ENCODE measurements at regions not wholly inside any gene's neighbourhood (a gene's known extent, or its start where the extent isn't known, plus 50 kb on each side); places are given as distances from the start of the nearest gene placed in this dataset.
A peak's percentile ranks its signal among the peaks of the same experiment; 100 is the strongest.

DNA sequence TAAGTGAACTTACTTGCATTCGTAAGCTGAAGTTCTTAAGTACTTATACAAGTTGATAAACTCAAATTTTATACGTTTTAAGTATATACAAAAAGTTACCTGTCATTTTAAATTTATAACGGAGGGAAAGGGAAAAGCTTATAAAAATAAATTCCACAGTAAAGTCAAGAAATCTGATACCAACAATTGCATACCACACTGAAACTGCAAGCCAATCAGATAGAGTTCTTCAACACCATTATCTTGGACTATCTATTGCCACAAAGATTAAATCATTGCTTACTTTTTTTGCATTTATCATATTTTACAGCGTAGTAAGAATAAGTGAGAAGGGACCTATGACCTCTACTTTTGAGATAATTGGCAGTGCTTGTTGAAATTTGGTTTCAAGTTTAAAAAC is 386.7 kb downstream of the TFAP2A start:
- DNase-seq, result no peak

DNA sequence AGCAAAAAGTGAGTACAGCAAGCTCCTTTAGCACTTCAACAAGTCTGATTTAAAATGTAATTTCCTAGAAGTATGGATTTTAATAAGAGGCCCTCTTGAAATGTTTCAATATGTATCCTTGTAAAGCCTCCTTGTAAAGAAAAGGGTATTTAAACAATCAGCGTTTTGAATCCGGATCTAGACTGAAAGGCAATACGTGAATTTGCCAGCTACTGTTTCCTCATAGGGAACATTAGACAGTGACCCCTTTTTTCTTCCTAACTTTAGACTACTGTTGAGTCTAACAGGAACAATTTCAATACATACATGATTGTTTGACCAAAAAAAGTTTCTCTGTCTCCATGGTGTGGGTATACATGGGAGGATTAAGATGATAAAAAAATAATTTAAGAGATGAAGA is 395.0 kb downstream of the TFAP2A start:
- no peak for DNase-seq

DNA sequence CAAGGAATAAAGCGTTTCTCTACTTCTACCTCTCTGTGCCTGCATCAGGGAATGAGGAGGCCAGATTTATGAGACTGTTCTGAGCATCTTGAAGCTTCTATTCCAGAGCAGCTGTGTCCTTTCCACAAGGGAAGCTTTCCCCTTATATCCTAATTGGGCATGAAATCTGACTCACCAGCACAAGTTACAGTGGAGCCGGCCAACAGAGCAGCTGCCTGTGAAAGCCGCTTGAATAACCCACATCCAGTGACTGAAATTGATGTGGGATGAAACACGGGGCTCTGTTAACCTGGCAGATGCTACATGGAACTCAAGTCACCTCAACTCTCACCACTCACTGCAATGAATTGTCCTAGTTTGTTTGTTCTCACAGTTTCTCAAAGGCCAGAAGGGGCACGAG is 400.3 kb downstream of the TFAP2A start:
- peak in 1 of 2 experiments; percentile 23 for DNase-seq

DNA sequence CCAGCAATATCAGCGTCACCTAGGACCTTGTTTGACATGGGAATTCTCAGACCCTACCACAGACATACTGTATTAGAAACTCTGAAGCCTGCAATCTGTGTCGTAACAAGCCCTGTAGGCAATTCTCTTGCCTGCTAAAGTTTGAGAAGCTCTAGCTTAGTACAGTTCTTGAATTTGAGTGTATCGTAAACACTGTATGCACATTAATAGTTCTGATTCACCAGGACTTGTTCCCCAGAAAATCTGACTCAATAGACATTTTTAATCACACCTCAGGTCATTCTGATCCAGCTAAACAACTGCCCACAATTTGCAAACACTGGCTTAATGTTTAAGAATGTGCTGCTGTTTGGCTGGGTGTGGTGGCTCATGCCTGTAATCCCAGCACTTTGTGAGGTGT is 414.3 kb downstream of the TFAP2A start:
- DNase-seq, result no peak

DNA sequence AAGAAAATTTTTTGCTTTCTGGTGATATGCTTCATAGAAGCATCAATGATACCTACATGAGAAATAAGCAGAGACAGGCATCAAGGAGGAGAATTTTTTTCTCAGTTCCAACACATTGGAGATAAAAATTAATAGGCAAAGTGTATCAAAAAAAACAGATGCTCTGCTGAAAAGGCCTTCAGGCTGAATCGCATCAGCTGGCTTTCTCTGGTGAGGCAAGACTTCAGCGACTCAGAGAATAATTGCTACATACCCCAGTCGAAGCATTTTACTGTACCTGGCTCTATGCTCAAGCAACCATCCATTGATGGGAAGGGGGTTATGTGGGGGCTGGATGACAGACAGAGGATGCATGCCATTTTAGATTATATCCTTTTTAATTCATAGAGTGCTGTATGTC is 415.1 kb downstream of the TFAP2A start:
- DNase-seq, result no peak

DNA sequence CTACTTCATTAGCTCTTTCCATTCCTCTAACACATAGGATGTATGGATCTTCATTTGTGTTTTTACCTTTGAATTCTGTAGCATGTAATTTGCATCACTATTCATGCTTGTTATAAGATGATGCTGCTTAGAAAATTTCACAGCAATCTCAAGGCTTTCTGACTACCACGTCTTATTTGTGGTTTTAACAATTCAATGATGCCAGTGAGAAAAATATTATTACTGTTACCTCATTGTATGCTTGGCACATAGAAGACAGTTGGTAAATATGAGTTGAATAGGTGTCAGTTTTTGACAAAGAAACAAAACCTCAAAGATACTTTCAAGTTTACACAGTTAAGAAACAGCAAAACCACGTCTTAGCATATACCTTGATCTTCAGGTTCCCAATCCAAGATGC is 428.6 kb downstream of the TFAP2A start:
- DNase-seq, result no peak

DNA sequence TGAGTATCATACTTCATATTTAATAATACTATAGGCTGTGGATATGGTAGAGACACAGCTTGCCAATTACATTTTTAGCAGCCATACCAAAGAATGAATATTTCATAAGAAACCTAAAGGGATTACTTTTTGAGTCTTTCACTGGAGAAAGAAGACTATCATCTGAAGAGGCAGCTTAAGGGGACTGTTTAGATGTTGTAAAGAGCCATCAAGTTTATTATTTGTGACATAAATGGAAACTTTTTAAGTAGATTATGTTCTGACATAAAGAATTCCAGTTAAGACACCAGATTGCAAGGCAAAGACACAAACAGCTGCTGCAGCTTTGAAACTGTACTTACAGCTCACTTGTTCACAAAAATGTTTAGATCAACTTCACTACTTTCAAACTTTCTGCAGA is 429.4 kb downstream of the TFAP2A start:
- DNase-seq, result no peak

DNA sequence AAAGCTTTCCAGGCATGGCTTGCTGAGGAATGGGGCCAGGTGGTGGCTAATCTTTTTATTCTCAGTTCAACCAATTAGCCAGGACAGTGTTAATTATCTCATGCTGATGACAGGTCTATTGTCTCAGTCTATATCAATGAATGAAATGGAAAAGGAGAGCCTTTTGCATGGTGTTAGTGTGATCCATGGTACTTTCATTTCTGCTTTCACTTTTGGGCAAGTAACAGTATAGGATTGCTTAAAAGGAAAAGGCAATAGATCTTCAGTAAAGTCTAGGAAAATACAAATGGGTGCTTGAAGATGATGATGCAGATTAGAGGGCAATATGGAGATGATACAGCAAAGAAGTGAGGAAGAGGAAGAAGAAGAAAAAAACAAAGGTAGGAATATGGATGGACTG is 430.3 kb downstream of the TFAP2A start:
- DNase-seq, result no peak

DNA sequence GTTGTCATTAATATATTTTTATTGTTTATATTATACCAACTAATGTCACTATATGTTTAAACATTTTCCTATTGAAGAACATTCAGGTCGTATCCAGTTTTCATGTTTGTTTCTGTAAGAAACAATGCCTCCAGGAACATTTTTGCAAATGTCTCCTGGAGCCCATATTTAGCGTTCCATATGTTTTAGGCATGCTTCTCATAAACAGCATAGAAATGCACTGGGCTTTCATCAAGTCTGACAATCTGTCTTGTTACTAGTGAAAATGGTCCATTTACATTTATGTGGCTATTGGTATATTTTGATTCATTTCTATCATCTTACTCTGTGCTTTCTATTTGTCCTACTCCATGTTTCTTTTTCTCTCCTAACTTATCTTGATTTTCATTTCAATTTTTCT is 431.7 kb downstream of the TFAP2A start:
- DNase-seq, result no peak

DNA sequence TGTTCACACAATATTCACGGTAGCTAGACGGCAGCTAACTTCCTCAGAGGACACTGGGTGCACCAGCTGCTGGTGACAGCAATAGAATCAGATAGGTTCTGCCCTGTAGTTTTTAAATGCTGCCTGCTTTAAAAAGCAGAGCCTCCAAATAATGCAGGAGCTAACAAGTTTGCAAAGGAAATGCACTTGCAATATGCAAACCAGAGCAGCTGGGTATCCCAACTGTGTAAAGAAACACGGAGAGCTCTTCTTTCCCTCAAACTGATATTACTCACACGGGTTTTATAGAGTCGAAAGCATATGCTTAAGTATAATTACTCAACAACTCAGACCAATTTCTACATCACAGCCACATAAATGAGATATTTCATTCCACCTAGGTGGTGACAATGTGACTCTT is 432.7 kb downstream of the TFAP2A start:
- no peak for DNase-seq

DNA sequence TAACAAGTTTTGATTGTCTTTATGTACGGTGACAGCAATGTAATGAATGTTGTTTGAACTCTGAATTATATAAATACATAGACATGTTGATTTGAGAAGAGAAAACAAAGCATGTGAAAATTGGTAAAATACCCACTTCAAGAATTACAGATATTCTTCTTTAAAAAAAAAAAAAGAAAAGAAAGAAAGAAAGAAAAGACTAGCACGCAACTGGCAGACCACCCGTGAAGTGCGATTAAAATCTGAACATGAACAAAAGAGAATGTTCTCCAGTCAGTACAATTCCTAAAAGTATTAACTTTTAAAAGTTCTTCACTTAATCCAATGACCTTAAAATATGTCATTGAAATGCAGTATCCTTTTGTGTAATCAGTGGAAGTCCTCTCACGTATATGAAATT is 434.9 kb downstream of the TFAP2A start:
- no peak for DNase-seq

DNA sequence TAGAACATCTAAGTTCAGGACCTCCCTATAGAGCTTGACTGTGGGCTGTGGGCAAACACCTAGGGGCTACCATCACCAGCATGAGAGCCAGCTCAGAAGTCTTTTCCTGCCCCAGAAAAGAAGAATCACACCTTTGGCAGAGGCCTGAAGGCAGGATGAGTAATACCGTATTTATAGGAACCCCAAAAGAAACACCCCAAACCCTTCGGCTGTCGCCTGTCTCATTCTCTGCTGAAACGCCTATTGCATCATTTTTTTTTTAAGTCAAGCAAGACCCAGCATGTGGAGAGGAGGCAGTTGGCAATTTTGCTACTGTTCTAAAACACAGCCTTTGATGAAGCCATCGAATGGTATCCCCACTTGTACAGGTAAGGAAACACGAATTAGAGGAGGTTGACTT is 436.4 kb downstream of the TFAP2A start:
- DNase-seq, result no peak

DNA sequence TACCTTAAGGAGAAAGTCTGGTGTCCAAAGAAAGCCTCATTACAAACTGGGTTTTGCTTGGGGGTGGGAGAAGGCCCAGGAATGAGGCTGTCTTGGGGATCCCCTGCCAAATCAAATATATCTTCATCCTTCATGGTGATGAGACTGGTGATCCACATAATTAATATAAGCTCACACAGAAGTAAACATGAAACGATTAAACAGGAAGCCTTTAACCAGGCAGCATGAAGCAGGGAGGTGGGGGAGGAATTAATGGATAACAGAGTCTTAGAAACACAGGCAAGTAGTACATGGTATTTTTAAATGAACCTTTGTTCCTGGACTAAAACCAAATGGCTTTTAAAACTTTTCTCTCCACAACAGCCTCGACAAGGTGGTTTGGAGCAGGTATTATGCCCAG is 437.5 kb downstream of the TFAP2A start:
- DNase-seq, result no peak

DNA sequence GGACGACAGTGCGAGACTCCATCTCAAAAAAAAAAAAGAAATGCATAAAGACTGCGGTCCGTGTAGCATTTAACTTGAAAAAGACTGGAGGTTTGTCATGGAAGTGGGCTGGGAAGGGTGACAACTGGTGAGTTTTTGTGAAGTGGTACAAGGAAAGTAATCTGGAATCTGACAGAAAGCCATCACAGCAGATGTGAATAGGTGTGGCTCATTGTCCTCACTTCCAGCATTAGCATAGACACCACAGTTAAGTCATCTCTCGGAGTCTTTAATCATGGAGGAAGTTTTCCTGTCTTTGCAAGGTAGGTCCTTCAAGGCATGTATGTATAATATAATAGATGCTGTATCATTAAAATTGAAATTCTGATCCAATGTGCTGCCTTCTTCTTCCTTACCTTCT is 453.2 kb downstream of the TFAP2A start:
- no peak for DNase-seq

DNA sequence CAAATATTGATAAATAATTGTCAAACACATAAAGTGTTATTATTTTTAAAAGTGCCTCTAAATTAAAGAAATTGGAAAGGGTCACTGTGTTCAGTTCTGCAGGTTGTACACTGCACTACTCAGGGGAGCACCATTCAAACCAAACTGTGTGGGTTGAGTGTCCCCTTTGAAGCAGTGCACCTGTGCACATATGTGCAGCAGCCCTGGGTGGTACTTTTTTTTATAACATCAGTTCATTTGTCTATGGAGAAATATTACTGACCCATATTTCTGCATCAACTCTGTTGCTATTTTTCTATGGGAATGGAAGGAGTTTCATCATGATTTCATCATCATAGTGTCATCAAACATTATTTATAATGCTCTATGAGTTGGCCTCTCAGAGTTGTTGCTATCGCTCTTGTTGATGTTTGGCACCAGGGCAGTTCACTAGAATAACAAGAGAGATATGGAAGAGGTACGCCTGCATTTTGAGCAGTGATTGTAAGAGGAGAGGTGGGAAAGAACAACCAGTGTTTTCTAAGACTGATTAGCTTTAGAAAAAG is 457.6 kb downstream of the TFAP2A start:
- DNase-seq, result no peak

DNA sequence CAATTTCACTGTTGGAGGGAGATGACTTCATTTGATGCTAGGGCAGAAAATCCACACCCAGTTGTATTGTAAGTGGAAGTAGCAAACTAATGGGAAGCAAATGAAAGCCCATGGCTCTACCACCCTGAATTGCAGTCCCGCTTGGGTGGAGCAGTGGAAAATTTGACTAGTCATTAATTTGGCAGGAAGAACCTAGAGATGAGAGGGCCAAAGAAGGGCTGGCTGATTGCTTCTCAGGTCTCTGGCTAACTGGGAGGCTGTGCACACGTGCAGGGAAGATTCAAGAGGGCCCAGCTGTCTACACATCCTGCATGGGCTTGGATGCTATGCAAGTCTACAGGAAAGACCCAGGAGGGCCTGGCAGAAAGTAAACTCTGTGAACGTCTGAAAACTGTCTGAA is 466.2 kb downstream of the TFAP2A start:
- DNase-seq, result peak; percentile 62 to 63

DNA sequence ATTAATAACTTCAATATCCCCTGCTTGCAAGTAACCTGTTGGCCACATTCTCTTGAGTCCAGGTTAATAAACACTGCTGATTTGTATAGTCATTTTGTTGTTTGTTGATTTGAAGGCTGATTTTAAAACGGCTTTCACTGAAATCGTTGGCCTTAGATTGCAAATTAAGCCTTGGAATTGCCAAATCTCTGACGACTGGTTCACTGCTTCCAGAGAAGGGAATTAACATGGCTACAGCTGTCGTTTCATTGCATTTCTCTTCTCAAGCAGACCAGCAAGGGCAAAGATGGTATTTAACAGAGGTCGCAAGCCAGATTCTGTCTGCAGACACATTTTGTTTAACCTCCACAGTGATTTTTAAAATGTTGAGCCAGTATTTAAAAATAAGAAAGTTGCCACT is 470.9 kb downstream of the TFAP2A start:
- DNase-seq, result no peak

DNA sequence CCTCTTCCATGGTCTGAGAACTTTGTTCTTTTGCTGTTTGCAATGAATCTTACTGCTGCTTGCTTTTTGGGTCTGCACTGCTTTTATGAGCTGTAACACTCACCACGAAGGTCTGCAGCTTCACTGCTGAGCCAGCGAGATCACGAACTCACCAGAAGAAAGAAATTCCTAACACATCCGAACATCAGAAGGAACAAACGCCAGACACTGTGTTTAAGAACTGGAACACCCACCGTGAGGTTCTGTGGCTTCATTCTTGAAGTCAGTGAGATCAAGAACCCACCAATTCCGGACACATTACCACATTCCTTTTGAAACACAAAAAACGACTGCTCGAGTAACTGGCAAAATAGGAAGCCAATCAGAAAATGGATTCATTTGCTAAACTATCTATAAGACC is 471.8 kb downstream of the TFAP2A start:
- no peak for DNase-seq

DNA sequence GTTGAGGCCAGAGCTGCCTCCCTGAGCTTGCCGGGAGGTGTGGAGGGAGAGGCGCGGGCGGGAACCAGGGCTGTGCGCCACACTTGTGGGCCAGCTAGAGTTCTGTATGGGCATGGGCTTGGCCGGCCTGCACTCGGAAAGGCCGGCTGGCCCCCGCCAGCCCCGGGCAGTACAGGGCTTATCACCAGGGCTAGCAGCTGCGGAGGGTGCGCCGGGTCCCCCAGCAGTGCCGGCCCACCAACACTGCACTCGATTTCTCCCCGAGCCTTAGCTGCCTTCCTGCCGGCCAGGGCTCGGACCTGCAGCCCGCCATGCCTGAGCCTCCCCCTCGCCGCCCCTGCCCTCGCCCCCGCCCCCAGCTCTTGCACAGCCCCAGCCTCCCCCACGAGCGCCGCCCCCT is 472.7 kb downstream of the TFAP2A start:
- DNase-seq, result no peak

DNA sequence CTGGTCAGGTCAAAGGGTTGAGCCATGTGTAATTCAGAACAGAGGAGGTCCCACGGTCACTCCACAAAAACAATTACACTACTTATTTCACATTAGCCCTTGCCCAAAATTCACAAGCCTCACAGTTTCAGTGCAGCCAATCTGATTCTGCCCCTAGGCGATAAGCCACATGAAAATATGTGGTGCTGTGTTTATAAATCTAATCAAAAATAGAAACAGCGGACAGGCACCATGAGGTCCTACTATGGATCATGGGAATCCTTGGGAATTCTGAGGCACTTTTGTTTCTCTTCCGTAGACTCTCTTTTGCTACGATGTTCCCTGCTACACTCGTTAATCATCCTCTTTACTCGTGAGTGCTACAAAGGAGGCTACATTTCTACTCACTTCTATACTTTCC is 476.1 kb downstream of the TFAP2A start:
- DNase-seq, result no peak

DNA sequence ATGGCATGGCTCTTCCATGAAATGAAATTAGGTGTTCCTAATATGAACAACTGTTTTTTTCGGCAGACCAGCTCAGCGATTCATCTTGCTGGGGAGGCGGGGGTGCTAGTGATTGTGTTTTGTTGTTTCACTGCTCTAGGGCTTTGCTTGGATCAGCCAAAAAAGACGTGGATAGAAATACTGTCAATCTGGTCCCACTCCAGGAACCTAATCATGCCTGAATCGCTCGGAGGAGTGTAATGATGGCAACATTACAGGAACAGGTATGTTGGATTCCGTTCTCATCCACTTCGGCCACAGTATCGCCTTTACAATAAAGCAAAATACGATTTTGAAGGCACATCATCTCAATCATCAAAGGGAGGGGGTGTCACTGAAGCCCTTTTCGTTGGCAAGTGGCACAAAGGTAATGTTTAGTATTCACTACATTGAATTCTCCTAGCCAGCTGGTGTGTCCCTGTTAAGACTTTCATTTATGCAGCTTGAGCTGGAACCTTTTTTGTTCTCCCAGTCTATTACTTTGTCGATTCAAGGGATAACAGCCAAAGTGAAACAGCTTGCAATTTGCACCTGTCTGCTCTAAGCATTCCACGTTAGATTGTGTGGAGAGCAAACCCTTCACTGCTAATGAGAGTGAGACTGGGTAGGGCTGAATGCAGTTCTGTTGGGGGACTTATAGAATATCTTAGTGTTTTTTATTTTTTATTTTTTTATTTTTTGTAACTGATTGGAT is 477.7 kb downstream of the TFAP2A start:
- no peak for DNase-seq

DNA sequence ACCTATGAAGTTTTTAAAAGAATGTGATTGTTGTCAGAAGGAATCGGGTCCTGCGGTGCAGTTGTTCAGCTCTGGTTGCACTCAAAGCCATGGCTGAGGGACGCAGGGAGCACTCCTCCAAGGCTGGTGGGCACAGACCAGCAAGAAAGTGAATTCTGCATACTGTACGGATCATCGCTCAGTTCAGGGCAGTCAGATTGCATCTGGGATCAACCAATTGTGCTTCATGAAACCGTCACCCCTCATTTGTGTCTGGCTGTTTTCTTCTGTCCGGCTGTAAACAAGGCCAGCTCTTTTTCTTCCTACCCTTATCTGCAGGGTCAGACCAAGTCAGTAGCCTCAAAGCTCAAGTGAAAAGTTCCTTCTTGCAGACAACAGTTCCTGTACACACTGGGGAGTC is 478.3 kb downstream of the TFAP2A start:
- no peak for DNase-seq

DNA sequence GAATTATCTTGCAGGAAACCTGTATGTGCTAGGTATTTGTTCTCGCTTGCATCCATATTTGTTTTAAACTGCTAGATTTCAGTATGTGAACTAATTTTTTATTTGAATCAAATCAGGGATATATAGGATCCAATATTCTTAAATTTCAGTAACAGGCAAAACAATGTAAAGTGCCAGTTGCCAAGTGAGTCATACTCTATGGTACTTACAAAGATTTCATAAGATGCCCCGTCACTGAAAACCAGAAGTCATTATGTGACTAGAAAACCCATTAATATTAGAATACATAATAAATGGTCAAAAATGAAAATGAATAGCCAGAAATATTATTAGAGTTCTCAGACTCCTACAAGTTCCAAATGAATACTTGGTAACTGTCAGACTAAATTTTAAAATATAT is 481.2 kb downstream of the TFAP2A start:
- DNase-seq, result no peak

DNA sequence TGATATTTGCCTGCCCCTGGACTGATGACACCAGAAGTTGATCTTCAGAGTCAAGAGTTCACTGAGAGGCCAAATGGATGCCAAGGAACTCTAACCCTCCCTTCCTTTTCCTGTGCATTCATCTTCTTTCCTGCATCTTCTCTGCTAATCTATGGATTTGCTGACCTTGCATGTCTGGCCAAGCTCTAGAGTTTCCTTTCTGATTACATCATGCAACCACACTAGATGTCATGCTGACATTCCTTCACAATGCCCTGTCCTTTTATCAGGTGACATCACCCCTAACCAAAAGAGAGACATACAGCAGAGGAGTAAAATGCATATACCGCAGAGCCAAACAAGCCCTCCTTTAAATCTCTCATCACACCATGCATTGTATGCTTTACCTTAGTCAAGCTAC is 487.6 kb downstream of the TFAP2A start:
- DNase-seq, result no peak

DNA sequence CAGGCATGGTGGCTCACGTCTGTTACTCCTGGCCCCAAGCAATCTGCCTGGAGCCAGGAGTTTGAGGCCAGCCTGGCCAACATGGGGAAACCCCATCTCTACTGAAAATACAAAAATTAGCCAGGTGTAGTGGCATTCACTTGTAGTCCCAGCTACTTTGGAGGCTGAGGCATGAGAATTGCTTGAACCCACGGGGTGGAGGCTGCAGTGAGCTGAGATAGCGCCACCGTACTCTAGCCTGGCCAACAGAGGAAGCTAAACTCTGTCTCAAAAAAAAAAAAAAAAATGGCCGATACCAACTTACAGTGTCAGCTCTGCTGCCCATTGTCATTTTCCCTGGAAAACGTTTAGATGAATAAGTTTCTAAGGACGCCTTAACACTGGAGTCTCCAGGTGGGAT is 489.9 kb downstream of the TFAP2A start:
- no peak for DNase-seq
